Esophagus (tissue), 2 donors: ENCODE measurements at regions not wholly inside any gene's neighbourhood (a gene's known extent, or its start where the extent isn't known, plus 50 kb on each side); places are given as distances from the start of the nearest gene placed in this dataset.

Source experiments
- H3K27ac ChIP-seq, 2 donors: one replicate each; pipeline ENCODE4 v1.5.1; 2013; ENCODE audit warnings: low read depth in 2 of 2, mild to moderate bottlenecking in 2 of 2, inconsistent platforms in 1 of 2, low read length in 1 of 2, moderate library complexity in 1 of 2
- H3K27me3 ChIP-seq, 2 donors: one replicate each; pipeline ENCODE4 v1.6.1; 2013; ENCODE audit warnings: low read length in 2 of 2, control low read depth in 1 of 2, mild to moderate bottlenecking in 1 of 2; ENCODE audit not compliant: insufficient read depth in 2 of 2, control insufficient read depth in 1 of 2
- H3K36me3 ChIP-seq, 2 donors: one replicate each; pipeline ENCODE4 v1.6.1; 2013; ENCODE audit warnings: low read length in 1 of 2; ENCODE audit not compliant: control insufficient read depth in 2 of 2, insufficient read depth in 2 of 2
- H3K4me1 ChIP-seq, 2 donors: one replicate each; pipeline ENCODE4 v1.6.1; 2013; ENCODE audit warnings: low read length in 1 of 2; ENCODE audit not compliant: control insufficient read depth in 2 of 2, insufficient read depth in 2 of 2
- H3K4me3 ChIP-seq, 2 donors: one replicate each; pipeline ENCODE4 v1.5.1; 2013; ENCODE audit warnings: low read length in 2 of 2, mild to moderate bottlenecking in 2 of 2, low read depth in 1 of 2, moderate library complexity in 1 of 2
- H3K9me3 ChIP-seq, 2 donors: one replicate each; pipeline ENCODE4 v1.6.1; 2013; ENCODE audit warnings: mild to moderate bottlenecking in 2 of 2, low read depth in 1 of 2, low read length in 1 of 2, moderate library complexity in 1 of 2; ENCODE audit not compliant: control insufficient read depth in 2 of 2, insufficient read depth in 1 of 2
- WGBS, 2 donors: extraction: QIAGEN DNeasy Blood & Tissue Kit; methylation state at CpG; one replicate each; pipeline ENCODE4 v1.1.7; 2013; 5-methylcytosine and 5-hydroxymethylcytosine counted together
- donor health status: healthy with polysubstance abuse.
- donor health status: Bipolar disorder and iron deficiency.

DNA sequence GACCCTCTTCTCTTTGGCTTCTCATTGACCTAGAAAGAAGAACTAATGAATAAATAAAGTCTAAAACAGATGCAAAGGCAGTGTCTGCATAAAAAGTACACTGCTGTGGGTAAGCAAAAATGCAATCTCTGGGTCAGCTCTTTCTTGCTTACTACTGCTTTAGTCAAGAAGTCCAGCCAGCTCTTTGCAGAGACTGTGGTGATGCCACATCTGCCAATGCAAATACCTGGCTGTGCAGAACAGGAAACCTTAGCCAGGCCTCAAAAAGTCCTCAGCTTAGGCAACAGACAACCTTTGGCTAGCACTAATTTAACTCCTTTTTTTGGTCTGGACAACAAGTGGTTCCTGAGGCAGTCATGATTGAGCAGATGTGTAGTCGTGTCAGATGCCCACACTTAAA is 73.6 kb upstream of the RND3 start:
- Histone ChIP-seq H3K27me3 (no peaks in the 10 kb centered on the region), H3K9me3 (no peaks in the 10 kb centered on the region), H3K4me3 (no peak overlapping the region), H3K27ac (no peak overlapping the region), H3K36me3 (no peaks in the 10 kb centered on the region), H3K4me1 (no peaks in the 10 kb centered on the region)
- WGBS, 2 donors: 71 to 85% methylated on average over 1 of the region's 1 CpG

DNA sequence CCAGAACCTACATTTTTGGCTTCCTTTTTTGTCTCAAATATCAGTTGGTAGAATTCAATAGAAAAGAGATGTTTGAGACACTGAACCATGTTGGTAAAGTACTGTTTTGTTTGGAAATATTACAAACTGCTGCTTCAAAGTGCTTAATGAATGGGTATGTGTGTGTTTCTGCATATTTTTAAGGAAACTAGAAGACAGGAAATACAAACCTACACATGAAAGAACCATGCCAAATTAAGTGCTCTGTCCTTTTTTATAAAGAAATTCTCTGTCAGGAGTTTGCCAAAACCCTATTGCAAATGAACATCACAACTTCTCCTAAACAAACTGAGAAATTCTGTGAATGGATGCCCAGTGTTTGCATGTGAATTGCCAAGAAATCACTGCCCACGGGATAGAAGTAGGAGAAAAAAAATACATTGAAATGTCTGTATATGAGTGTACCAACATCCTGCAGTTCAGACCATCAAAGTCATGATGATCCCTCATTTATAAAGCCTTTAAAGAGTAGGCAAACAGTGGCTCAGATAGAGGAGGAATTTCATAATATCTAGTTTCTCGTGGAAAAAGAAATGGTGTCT is 69.6 kb upstream of the RND3 start:
- Histone ChIP-seq H3K4me1 (no peaks in the 10 kb centered on the region), H3K27ac (no peak overlapping the region), H3K4me3 (no peak overlapping the region), H3K27me3 (no peaks in the 10 kb centered on the region), H3K36me3 (no peaks in the 10 kb centered on the region), H3K9me3 (no peaks in the 10 kb centered on the region)
- 31 to 51% methylated on average over 2 of the region's 2 CpGs for WGBS, 2 donors

DNA sequence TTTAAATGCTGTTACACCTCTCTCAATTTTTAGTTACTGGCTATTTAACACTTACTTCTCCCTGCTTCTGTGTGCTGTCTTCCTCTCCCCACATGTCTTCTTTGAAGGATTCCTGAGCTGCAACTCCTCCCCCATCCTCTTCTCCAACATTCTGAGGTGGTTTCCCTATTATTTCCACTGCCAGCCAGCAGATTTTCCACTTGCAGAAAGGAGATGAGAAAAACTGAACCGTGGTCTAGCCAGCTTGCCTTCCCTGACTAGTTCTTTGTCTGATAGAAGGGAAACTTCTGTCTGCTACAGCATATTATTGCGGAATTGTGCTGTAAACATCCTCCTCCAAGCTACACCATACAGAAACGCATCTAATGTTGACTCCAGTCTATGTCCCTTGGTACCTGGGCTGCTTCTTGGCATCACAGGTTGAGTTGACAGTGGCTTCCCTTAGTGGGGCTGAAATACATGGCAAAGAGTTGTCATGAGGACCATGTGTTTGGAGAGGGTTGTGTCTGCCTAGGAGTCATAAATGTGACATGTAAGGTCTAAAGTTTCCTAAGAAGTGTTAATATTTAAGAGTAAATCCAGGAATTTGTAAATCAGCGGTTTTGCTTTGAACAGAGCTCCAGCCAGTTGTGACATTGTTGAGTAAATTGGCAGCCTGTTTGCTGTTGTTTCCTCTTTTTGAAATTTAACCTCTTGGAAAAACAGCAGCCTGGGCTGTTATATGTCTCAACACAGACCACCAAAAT is 68.3 kb upstream of the RND3 start:
- no peak overlapping the region for H3K27ac ChIP-seq
- H3K27me3 ChIP-seq: no peaks in the 10 kb centered on the region
- H3K9me3 ChIP-seq: no peaks in the 10 kb centered on the region
- no peaks in the 10 kb centered on the region for H3K4me1 ChIP-seq
- no peak overlapping the region for H3K4me3 ChIP-seq
- H3K36me3 ChIP-seq: no peaks in the 10 kb centered on the region
- WGBS, 2 donors: 72 to 74% methylated on average over 4 of the region's 4 CpGs

DNA sequence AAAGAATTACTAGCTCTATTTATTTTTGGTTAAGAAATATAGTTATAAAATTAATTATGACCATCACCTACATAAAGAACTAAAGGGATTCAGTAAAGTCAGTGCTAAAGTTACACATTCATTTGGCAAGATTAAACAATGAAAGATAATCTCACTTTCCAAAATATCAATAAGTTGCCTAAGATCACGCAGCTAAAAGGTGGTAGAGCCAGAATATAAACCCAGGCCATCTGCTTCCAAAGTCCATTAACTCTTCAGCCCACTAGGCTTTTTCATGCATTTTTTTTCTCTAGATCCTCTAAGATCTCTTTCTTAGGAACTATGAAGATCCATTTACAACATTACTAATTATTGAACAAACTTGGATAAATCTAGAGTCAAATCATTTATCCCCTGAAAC is 66.6 kb upstream of the RND3 start:
- no peaks in the 10 kb centered on the region for H3K27me3 ChIP-seq
- no peaks in the 10 kb centered on the region for H3K4me1 ChIP-seq
- H3K27ac ChIP-seq: no peak overlapping the region
- H3K9me3 ChIP-seq: no peaks in the 10 kb centered on the region
- no peak overlapping the region for H3K4me3 ChIP-seq
- WGBS, 2 donors: 72 to 78% methylated on average over 1 of the region's 1 CpG
- H3K36me3 ChIP-seq: no peaks in the 10 kb centered on the region

DNA sequence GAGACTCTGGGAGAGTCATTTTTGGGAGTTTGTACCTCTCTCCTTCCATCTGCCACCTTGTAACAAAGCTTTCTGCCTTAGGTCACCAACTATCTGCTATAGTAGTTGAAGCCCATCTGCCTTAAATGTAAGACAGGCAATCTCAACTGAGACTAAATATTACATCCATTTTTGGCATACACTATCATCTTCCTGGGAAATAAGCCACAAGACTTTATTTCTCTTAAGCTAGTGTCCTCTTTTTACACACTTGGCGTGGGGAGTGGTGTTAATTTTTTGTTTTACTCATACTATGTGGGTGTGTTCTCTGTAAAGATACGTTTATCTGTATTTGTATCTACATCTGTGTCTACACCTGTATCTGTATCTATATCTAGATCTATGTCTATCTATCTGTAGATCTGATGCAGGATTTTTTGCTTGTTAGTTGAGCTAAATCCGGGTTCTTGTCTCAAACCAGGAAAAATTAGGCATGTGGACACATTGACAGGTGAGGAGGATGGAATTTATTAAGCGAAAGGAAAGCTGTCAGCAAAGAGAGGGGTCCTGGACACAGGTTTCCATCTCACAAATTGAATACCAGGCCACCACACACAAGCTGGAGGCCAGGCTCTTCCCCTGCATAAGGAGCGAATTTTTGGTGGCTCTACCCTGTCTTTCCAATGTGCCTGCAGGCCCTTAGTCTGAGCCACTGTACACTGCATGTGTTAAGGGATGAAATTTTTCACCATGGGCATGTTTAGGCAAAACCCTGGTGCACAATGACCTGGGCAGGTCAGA is 64.8 kb upstream of the RND3 start:
- Histone ChIP-seq H3K36me3 (no peaks in the 10 kb centered on the region), H3K27me3 (no peaks in the 10 kb centered on the region), H3K9me3 (no peaks in the 10 kb centered on the region), H3K4me1 (no peaks in the 10 kb centered on the region), H3K4me3 (no peak overlapping the region), H3K27ac (no peak overlapping the region)
- WGBS, 2 donors: 77 to 87% methylated on average over 5 of the region's 5 CpGs

DNA sequence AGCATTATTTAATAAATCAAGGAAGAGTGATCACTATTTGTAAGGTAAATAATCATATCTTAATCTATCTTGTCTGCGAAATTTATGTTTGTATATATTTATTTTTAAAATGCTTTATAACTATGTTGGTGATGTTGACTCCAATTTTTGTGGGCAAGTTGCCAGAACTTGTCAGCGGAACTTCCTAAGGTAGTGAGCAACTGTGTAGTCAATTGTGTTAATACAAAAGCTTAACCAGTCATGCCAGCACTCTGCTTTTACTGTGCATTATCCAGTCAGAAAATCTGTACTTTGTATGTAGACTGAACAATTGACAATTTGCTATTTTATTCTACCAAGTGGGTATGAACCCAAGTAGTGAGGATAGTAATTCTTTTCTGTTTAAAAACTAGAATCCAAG is 61.9 kb upstream of the RND3 start:
- H3K4me1 ChIP-seq: no peaks in the 10 kb centered on the region
- H3K27ac ChIP-seq: no peak overlapping the region
- no peaks in the 10 kb centered on the region for H3K27me3 ChIP-seq
- H3K9me3 ChIP-seq: no peaks in the 10 kb centered on the region
- H3K36me3 ChIP-seq: no peaks in the 10 kb centered on the region
- WGBS, 2 donors: 51 to 59% methylated on average over 2 of the region's 2 CpGs
- H3K4me3 ChIP-seq: no peak overlapping the region

DNA sequence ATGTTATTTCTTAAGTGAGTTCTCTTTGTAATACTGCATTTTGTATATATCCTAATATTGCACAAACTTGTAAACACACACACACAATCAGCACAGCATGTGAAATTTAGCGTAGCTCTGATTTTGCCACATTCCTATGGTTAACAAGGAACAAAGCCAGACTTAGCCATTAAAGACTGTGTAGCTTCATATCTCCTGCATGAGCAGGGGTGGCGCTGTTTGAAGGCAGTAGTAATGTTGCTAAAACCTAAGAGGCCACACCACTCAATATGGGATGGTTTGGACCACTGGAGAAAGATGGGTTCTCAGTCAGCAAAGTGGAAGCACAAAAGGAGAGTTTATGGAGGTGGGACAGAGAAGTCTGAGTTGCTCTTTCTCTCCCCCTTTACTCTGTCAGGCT is 61.1 kb upstream of the RND3 start:
- Histone ChIP-seq H3K27me3 (no peaks in the 10 kb centered on the region), H3K27ac (no peak overlapping the region), H3K4me3 (no peak overlapping the region), H3K9me3 (no peaks in the 10 kb centered on the region), H3K36me3 (no peaks in the 10 kb centered on the region), H3K4me1 (no peaks in the 10 kb centered on the region)
- 76 to 84% methylated on average over 2 of the region's 2 CpGs for WGBS, 2 donors

DNA sequence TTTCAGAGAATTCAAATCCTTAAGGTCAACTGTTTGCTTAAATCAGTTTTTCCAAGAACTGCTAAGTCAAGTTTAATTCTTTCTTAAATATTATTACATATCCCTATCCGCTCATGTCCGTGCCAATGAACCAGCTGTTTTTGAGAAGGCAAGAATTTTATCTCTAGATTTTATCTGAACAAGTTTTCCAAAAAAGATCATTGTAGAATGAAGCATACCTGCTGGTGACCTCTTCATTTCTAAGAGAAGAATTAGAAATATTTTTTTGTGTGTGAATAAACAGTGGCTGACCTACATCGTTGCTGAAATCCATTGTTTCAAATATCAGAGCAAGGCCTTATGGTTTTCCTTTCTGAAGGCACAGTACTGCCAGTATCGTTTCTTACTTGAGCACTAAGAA is 58.4 kb upstream of the RND3 start:
- peaks cover 0 to 3% of the 10 kb centered on the region in 2 donors for H3K9me3 ChIP-seq
- no peaks in the 10 kb centered on the region for H3K4me1 ChIP-seq
- H3K27me3 ChIP-seq: no peaks in the 10 kb centered on the region
- 69 to 76% methylated on average over 4 of the region's 4 CpGs for WGBS, 2 donors
- no peaks in the 10 kb centered on the region for H3K36me3 ChIP-seq
- no peak overlapping the region for H3K4me3 ChIP-seq
- H3K27ac ChIP-seq: no peak overlapping the region

DNA sequence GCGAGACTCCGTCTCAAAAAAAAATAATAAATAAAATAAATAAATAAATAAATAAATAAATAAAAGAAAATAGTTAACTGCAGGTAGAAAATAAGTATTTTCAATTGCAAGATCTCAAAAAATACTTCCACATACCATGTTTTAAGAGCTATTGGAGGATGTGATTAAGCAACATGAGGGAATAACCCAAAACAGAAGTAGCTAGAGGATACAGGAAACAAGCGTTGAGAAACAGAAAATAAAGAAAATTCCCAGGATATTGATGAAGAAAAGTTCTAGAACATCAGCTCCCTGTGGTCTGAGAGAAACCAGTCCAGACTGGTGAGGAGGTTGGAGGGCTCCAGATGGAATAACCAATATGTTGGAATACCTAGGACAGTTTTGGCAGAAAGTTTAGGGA is 57.3 kb upstream of the RND3 start:
- peaks cover 0 to 3% of the 10 kb centered on the region in 2 donors for H3K9me3 ChIP-seq
- H3K27me3 ChIP-seq: no peaks in the 10 kb centered on the region
- no peak overlapping the region for H3K4me3 ChIP-seq
- no peak overlapping the region for H3K27ac ChIP-seq
- H3K36me3 ChIP-seq: no peaks in the 10 kb centered on the region
- WGBS, 2 donors: 92 to 95% methylated on average over 3 of the region's 3 CpGs
- no peaks in the 10 kb centered on the region for H3K4me1 ChIP-seq
